Mesenchymal stem cell (in vitro differentiated cells and primary cell): ENCODE measurements at regions not wholly inside any gene's neighbourhood (a gene's known extent, or its start where the extent isn't known, plus 50 kb on each side); places are given as distances from the start of the nearest gene placed in this dataset.
A peak's percentile ranks its signal among the peaks of the same experiment; 100 is the strongest.

ENCODE experiments used
- DNase-seq: peaks from one replicate; pipeline ENCODE4 v3.0.0-alpha.2; 2013
- H2AFZ ChIP-seq: one replicate; pipeline ENCODE4 v1.6.1; 2013; ENCODE audit warnings: low read depth, mild to moderate bottlenecking, control low read depth, inconsistent platforms, low read length, moderate library complexity
- H2AK5ac ChIP-seq: 2 replicates; pipeline ENCODE4 v1.6.1; 2013; ENCODE audit warnings: low read length, moderate library complexity, mild to moderate bottlenecking, inconsistent platforms; ENCODE audit not compliant: severe bottlenecking
- H2BK120ac ChIP-seq: one replicate; pipeline ENCODE4 v1.6.1; 2013; ENCODE audit warnings: low read depth, mild to moderate bottlenecking, inconsistent platforms, low read length, moderate library complexity
- H2BK12ac ChIP-seq, 2 experiments: one replicate each; pipeline ENCODE4 v1.6.1; 2013; ENCODE audit warnings: inconsistent platforms in 2 of 2, low read length in 2 of 2, mild to moderate bottlenecking in 2 of 2, moderate library complexity in 2 of 2, control low read depth in 1 of 2
- H2BK15ac ChIP-seq: one replicate; pipeline ENCODE4 v1.6.1; 2013; ENCODE audit warnings: mild to moderate bottlenecking, low read depth, inconsistent platforms; ENCODE audit not compliant: poor library complexity, severe bottlenecking
- H2BK5ac ChIP-seq: 2 replicates; pipeline ENCODE4 v1.6.1; 2013; ENCODE audit warnings: low read depth, mild to moderate bottlenecking, low read length, control low read depth, inconsistent platforms; ENCODE audit not compliant: poor library complexity, severe bottlenecking
- H3K14ac ChIP-seq, 2 experiments: one replicate each; pipeline ENCODE4 v1.6.1; 2013; ENCODE audit warnings: inconsistent platforms in 2 of 2, low read length in 2 of 2, control low read depth in 1 of 2, mild to moderate bottlenecking in 1 of 2, moderate library complexity in 1 of 2
- H3K18ac ChIP-seq, 2 experiments: one replicate each; pipeline ENCODE4 v1.6.1; 2013; ENCODE audit warnings: inconsistent platforms in 2 of 2, low read length in 2 of 2, control low read depth in 1 of 2, low read depth in 1 of 2, mild to moderate bottlenecking in 1 of 2
- H3K23ac ChIP-seq, 2 experiments: one replicate each; pipeline ENCODE4 v1.6.1; 2013; ENCODE audit warnings: inconsistent platforms in 2 of 2, low read length in 2 of 2, mild to moderate bottlenecking in 2 of 2, moderate library complexity in 2 of 2, control low read depth in 1 of 2
- H3K27ac ChIP-seq: 2 replicates; pipeline ENCODE4 v1.5.1; 2013; ENCODE audit warnings: mild to moderate bottlenecking, moderate library complexity, low read length, control low read depth, inconsistent platforms; ENCODE audit not compliant: poor library complexity, severe bottlenecking
- H3K27me3 ChIP-seq, 2 experiments: 2 replicates each; pipeline versions ENCODE4 v1.6.1 to v1.7.0; 2013; ENCODE audit warnings: low read length in 2 of 2, mild to moderate bottlenecking in 2 of 2, moderate library complexity in 2 of 2, control low read depth in 1 of 2, inconsistent platforms in 1 of 2; ENCODE audit not compliant: control insufficient read depth in 1 of 2, insufficient read depth in 1 of 2
- H3K36me3 ChIP-seq, 2 experiments: 2 replicates each; pipeline versions ENCODE4 v1.6.1 to v1.7.0; 2013; ENCODE audit warnings: low read length in 2 of 2, control low read depth in 1 of 2, inconsistent platforms in 1 of 2, low read depth in 1 of 2, mild to moderate bottlenecking in 1 of 2; ENCODE audit not compliant: insufficient read depth in 2 of 2, control insufficient read depth in 1 of 2
- H3K4ac ChIP-seq, 2 experiments: one replicate each; pipeline ENCODE4 v1.6.1; 2013; ENCODE audit warnings: inconsistent platforms in 2 of 2, low read length in 2 of 2, mild to moderate bottlenecking in 2 of 2, moderate library complexity in 2 of 2, control low read depth in 1 of 2, low read depth in 1 of 2
- H3K4me1 ChIP-seq: 2 replicates; pipeline ENCODE4 v1.6.1; 2013; ENCODE audit warnings: low read depth, low read length, control low read depth; ENCODE audit not compliant: control insufficient read depth, insufficient read depth
- H3K4me2 ChIP-seq: 2 replicates; pipeline ENCODE4 v1.6.1; 2013; ENCODE audit warnings: low read length, mild to moderate bottlenecking, inconsistent platforms; ENCODE audit not compliant: poor library complexity, severe bottlenecking
- H3K4me3 ChIP-seq, 2 experiments: 2 replicates each; pipeline versions ENCODE4 v1.5.1 to v1.7.0; 2013; ENCODE audit warnings: low read length in 2 of 2, mild to moderate bottlenecking in 2 of 2, control low read depth in 1 of 2, low read depth in 1 of 2; ENCODE audit not compliant: insufficient read depth in 1 of 2
- H3K79me1 ChIP-seq: replicated peaks from 2 replicates; pipeline ENCODE4 v1.6.1; 2013; ENCODE audit warnings: mild to moderate bottlenecking, control low read depth, low read length, inconsistent platforms; ENCODE audit not compliant: poor library complexity, severe bottlenecking
- H3K9ac ChIP-seq: 2 replicates; pipeline ENCODE4 v1.7.0; 2013; ENCODE audit warnings: mild to moderate bottlenecking, low read length, moderate library complexity
- H3K9me3 ChIP-seq: 2 replicates; pipeline ENCODE4 v1.7.0; 2013; ENCODE audit warnings: mild to moderate bottlenecking, low read length; ENCODE audit not compliant: control insufficient read depth
- H4K8ac ChIP-seq: one replicate; pipeline ENCODE4 v1.6.1; 2013; ENCODE audit warnings: inconsistent platforms, mild to moderate bottlenecking, low read length, moderate library complexity
- H4K91ac ChIP-seq: one replicate; pipeline ENCODE4 v1.6.1; 2013; ENCODE audit warnings: mild to moderate bottlenecking, low read length, inconsistent platforms
- WGBS: methylation state at CpG from one replicate; pipeline ENCODE4 v1.1.7; 2013; ENCODE audit warnings: mixed read lengths; 5-methylcytosine and 5-hydroxymethylcytosine counted together

- Histone ChIP-seq H2BK120ac (no peak overlapping the region), H3K23ac (no peak overlapping the region), H2BK5ac (no peak overlapping the region), H3K27me3 (no peaks in the 10 kb centered on the region), H4K91ac (no peak overlapping the region), H3K9ac (no peak overlapping the region), H2AFZ (no peak overlapping the region), H3K4me3 (no peak overlapping the region), H3K4ac (no peak overlapping the region), H2BK15ac (no peak overlapping the region), H3K4me1 (no peaks in the 10 kb centered on the region), H3K9me3 (no peaks in the 10 kb centered on the region), H3K14ac (no peak overlapping the region), H4K8ac (no peak overlapping the region), H3K36me3 (no peaks in the 10 kb centered on the region), H2BK12ac (no peak overlapping the region), H3K4me2 (no peak overlapping the region), H3K79me1 (no peaks in the 10 kb centered on the region), H3K27ac (no peak overlapping the region), H3K18ac (no peak overlapping the region), H2AK5ac (no peak overlapping the region)
- no peak for DNase-seq
Observed at GRCh38 chr1:195804547-195804946, 803.7 kb downstream of the KCNT2 start.

DNA sequence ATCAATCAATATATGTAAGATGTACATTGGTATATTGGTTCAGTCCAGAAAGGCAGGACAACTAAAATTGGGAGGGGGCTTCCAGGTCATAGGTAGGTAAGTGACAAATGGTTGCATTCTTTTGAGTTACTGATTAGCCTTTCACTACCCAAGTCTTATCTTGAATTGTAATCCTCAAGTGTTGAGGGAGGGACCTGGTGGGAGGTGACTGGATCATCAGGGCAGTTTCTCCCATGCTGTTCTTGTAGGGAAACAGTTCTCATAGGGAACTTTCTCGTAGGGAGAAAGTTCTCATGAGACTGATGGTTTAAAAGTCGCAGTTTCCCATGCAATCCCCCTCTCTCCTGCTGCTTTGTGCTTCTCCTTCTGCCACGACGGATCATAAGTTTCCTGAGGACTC, 809.2 kb downstream of the KCNT2 start:
- WGBS: 82% methylated on average over 2 of the region's 4 CpGs
- Histone ChIP-seq H3K4ac (no peak overlapping the region), H3K4me2 (no peak overlapping the region), H3K27ac (no peak overlapping the region), H3K18ac (no peak overlapping the region), H3K4me1 (no peaks in the 10 kb centered on the region), H2BK5ac (no peak overlapping the region), H2AFZ (no peak overlapping the region), H3K36me3 (no peaks in the 10 kb centered on the region), H2BK120ac (no peak overlapping the region), H3K23ac (no peak overlapping the region), H3K9ac (no peak overlapping the region), H4K91ac (no peak overlapping the region), H2AK5ac (no peak overlapping the region), H3K9me3 (no peaks in the 10 kb centered on the region), H4K8ac (no peak overlapping the region), H2BK15ac (no peak overlapping the region), H3K4me3 (no peak overlapping the region), H3K27me3 (no peaks in the 10 kb centered on the region), H3K79me1 (no peaks in the 10 kb centered on the region), H2BK12ac (no peak overlapping the region), H3K14ac (no peak overlapping the region)
- no peak for DNase-seq

DNA sequence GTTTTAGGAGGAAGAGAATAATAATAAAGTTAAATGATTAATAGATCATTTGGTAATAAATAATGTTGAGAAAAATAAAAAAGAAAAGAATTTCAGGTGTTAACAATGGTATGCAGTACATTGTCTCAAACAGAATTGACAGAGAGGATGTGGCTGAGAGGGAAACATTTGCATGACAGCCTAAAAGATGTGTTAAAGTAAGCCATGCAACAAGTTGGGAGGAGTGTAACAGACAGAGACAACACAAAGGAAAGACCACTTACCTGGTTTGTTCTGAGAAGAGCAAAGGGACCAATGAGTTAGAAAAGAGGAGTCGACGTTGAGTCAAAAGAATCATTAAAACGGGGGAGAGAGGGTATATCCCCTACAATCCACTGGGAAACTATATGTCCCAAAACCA, 814.0 kb downstream of the KCNT2 start:
- H4K8ac ChIP-seq: no peak overlapping the region
- 81% methylated on average over 3 of the region's 3 CpGs for WGBS
- H3K23ac ChIP-seq: no peak overlapping the region
- no peaks in the 10 kb centered on the region for H3K36me3 ChIP-seq
- H3K27me3 ChIP-seq: no peaks in the 10 kb centered on the region
- no peak overlapping the region for H2AK5ac ChIP-seq
- no peak overlapping the region for H3K4me3 ChIP-seq
- H2BK120ac ChIP-seq: no peak overlapping the region
- no peaks in the 10 kb centered on the region for H3K79me1 ChIP-seq
- no peak overlapping the region for H3K18ac ChIP-seq
- H2AFZ ChIP-seq: no peak overlapping the region
- no peak overlapping the region for H2BK5ac ChIP-seq
- no peak overlapping the region for H3K27ac ChIP-seq
- H3K14ac ChIP-seq: no peak overlapping the region
- H3K4me2 ChIP-seq: no peak overlapping the region
- peaks cover 3% of the 10 kb centered on the region for H3K4me1 ChIP-seq
- no peak overlapping the region for H2BK15ac ChIP-seq
- H3K4ac ChIP-seq: no peak overlapping the region
- H2BK12ac ChIP-seq: no peak overlapping the region
- H3K9me3 ChIP-seq: no peaks in the 10 kb centered on the region
- no peak overlapping the region for H3K9ac ChIP-seq
- no peak for DNase-seq
- no peak overlapping the region for H4K91ac ChIP-seq

- H3K79me1 ChIP-seq: no peaks in the 10 kb centered on the region
- H3K4me3 ChIP-seq: no peak overlapping the region
- H4K8ac ChIP-seq: no peak overlapping the region
- WGBS: 89% methylated on average over 7 of the region's 7 CpGs
- H3K9ac ChIP-seq: no peak overlapping the region
- H2AK5ac ChIP-seq: no peak overlapping the region
- H2BK5ac ChIP-seq: no peak overlapping the region
- H3K36me3 ChIP-seq: no peaks in the 10 kb centered on the region
- H2BK12ac ChIP-seq: no peak overlapping the region
- H3K23ac ChIP-seq: peak overlapping the region in 1 of 2 experiments; percentile 72
- H2BK120ac ChIP-seq: no peak overlapping the region
- no peak overlapping the region for H3K4me2 ChIP-seq
- no peaks in the 10 kb centered on the region for H3K9me3 ChIP-seq
- no peak overlapping the region for H4K91ac ChIP-seq
- H3K27ac ChIP-seq: no peak overlapping the region
- H2BK15ac ChIP-seq: no peak overlapping the region
- H3K18ac ChIP-seq: no peak overlapping the region
- H3K27me3 ChIP-seq: no peaks in the 10 kb centered on the region
- H3K14ac ChIP-seq: peak overlapping the region in 1 of 2 experiments; percentile 89
- H2AFZ ChIP-seq: no peak overlapping the region
- H3K4me1 ChIP-seq: peaks cover 3% of the 10 kb centered on the region
- DNase-seq: no peak
- H3K4ac ChIP-seq: no peak overlapping the region
Observed at GRCh38 chr1:195791796-195792195, 816.4 kb downstream of the KCNT2 start.
